CD4-positive, CD25-positive, alpha-beta regulatory T cell (primary cell): ENCODE measurements at regions not wholly inside any gene's neighbourhood (a gene's known extent, or its start where the extent isn't known, plus 50 kb on each side); places are given as distances from the start of the nearest gene placed in this dataset.

Experiments
- ATAC-seq, 2 donors: fragments of 150-1000 bp; cut with Tn5 transposase; one replicate each; pipeline ENCODE4 v1.10.0; 2021; ENCODE audit warnings: low read depth in 2 of 2, moderate number of reproducible peaks in 2 of 2, moderate library complexity in 1 of 2
- DNase-seq, 3 donors: peaks; one replicate each; pipeline versions ENCODE4 v3.0.0 to v3.0.0-alpha.2; 2012 to 2022; ENCODE audit warnings: mixed read lengths in 1 of 3
- H3K27ac ChIP-seq: one replicate; pipeline ENCODE4 v1.7.0; 2013; ENCODE audit warnings: mild to moderate bottlenecking, low read length; ENCODE audit not compliant: insufficient read depth, poor library complexity, severe bottlenecking
- H3K27me3 ChIP-seq: one replicate; pipeline ENCODE4 v1.7.0; 2013; ENCODE audit warnings: low read length; ENCODE audit not compliant: control insufficient read depth, insufficient read depth
- H3K36me3 ChIP-seq: one replicate; pipeline ENCODE4 v1.7.0; 2013; ENCODE audit warnings: mild to moderate bottlenecking, low read length, moderate library complexity; ENCODE audit not compliant: control insufficient read depth, insufficient read depth
- H3K4me1 ChIP-seq: 2 replicates; pipeline ENCODE4 v1.7.0; 2013; ENCODE audit warnings: mild to moderate bottlenecking, low read length; ENCODE audit not compliant: insufficient read depth, control insufficient read depth, poor library complexity, severe bottlenecking
- H3K4me3 ChIP-seq: one replicate; pipeline ENCODE4 v1.7.0; 2013; ENCODE audit warnings: low read depth, mild to moderate bottlenecking, low read length, moderate library complexity
- H3K9me3 ChIP-seq, 2 experiments: 1 replicate in 1 of 2; 2 replicates in 1 of 2; pipeline ENCODE4 v1.7.0; 2013; ENCODE audit warnings: low read length in 2 of 2, mild to moderate bottlenecking in 1 of 2, moderate library complexity in 1 of 2; ENCODE audit not compliant: control insufficient read depth in 2 of 2
- H3K27ac Mint-ChIP-seq, 3 donors: one replicate each; pipeline ENCODE4 v1.8.0; 2020 to 2022; ENCODE audit warnings: mild to moderate bottlenecking in 3 of 3, mixed read lengths in 3 of 3, moderate library complexity in 2 of 3
- H3K27me3 Mint-ChIP-seq: one replicate; pipeline ENCODE4 v1.8.0; 2022; ENCODE audit warnings: mild to moderate bottlenecking, mixed read lengths
- H3K36me3 Mint-ChIP-seq: one replicate; pipeline ENCODE4 v1.8.0; 2020; ENCODE audit warnings: mixed read lengths
- H3K4me1 Mint-ChIP-seq, 4 donors: one replicate each; pipeline ENCODE4 v1.8.0; 2020 to 2022; ENCODE audit warnings: mixed read lengths in 4 of 4, mild to moderate bottlenecking in 1 of 4
- H3K4me3 Mint-ChIP-seq, 4 donors: one replicate each; pipeline ENCODE4 v1.8.0; 2020 to 2022; ENCODE audit warnings: mild to moderate bottlenecking in 4 of 4, mixed read lengths in 4 of 4, moderate library complexity in 3 of 4
- H3K9me3 Mint-ChIP-seq, 7 donors: one replicate each; pipeline ENCODE4 v1.8.0; 2020 to 2022; ENCODE audit warnings: mixed read lengths in 7 of 7, mild to moderate bottlenecking in 3 of 7, moderate library complexity in 2 of 7

DNA sequence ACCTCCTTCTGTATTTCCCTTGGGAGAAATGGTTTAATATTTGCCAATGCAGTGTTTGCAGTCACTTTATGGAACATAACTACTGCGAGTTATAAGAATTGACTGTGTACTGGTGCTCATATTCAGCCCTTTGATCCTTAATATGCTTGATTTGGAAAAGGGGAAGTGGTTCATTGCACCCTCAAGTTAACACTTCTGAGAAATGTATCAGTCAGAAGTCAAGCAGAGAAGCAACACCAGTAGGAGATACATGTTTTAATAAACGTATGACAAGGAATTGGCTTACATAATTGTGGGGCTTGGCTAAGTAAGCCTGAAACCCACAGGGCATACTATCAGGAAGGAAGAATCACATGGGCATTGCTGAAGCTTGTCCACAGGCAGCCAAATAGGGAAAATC, 131.0 kb upstream of the SPRY4 start:
- Mint-ChIP-seq H3K9me3 (peaks cover 0 to 10% (median 3%) of the 10 kb centered on the region in 7 donors), H3K27ac (no peak overlapping the region), H3K27me3 (peaks cover 12% of the 10 kb centered on the region), H3K36me3 (no peaks in the 10 kb centered on the region), H3K4me3 (no peak overlapping the region), H3K4me1 (peaks cover 0 to 2% (median 0%) of the 10 kb centered on the region in 4 donors)
- Histone ChIP-seq H3K27me3 (no peaks in the 10 kb centered on the region), H3K4me1 (no peaks in the 10 kb centered on the region), H3K4me3 (no peak overlapping the region), H3K36me3 (no peaks in the 10 kb centered on the region), H3K27ac (no peak overlapping the region), H3K9me3 (no peaks in the 10 kb centered on the region)
- ATAC-seq (no peak), DNase-seq (no peak)

DNA sequence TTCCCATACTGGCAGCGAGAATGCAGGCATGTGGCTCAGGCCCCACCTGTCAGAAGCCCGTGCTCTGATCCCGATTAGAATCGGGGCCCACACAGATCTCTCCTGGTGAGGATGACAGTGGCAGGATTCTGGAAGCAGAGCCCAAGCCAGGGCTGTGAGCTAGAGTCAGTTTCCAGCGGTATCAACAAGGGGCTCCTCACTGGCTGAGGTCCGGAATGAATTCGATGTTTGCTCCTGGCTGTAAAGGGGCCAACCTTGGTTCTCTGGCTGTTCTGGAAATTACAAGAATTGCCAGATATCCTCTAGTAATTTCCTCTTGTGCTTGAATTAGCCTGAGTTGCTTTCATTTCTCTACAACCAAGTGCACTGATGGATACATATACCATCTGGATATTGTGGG, 129.1 kb upstream of the SPRY4 start:
- Mint-ChIP-seq H3K36me3 (no peaks in the 10 kb centered on the region), H3K27me3 (peaks cover 12% of the 10 kb centered on the region), H3K27ac (no peak overlapping the region), H3K9me3 (peaks cover 2 to 11% (median 5%) of the 10 kb centered on the region in 7 donors), H3K4me1 (peaks cover 0 to 2% (median 0%) of the 10 kb centered on the region in 4 donors), H3K4me3 (no peak overlapping the region)
- Histone ChIP-seq H3K27me3 (no peaks in the 10 kb centered on the region), H3K9me3 (peaks cover 0 to 2% of the 10 kb centered on the region in 2 experiments), H3K36me3 (no peaks in the 10 kb centered on the region), H3K27ac (no peak overlapping the region), H3K4me1 (no peaks in the 10 kb centered on the region), H3K4me3 (no peak overlapping the region)
- ATAC-seq (no peak), DNase-seq (no peak)

DNA sequence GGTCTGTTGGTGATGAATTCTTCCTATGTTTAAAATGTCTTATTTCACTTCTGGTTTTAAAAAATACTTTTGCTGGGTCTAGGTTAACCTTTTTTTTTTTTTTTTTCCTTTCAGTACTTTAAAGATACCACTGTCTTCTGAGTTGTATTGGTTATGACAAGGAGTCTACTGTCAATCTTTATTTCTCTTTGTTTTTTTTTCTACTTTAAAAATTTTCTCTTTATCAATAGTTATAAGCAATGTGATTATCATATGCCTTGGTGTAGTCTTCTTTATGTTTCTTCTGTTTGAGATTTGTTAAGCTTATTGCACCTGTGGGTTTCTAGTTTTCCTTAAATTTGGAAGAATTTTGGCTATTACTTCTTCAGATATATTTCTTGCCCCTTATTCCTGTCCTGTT, 125.6 kb upstream of the SPRY4 start:
- H3K4me1 ChIP-seq: no peaks in the 10 kb centered on the region
- H3K4me3 Mint-ChIP-seq: no peak overlapping the region
- H3K36me3 Mint-ChIP-seq: no peaks in the 10 kb centered on the region
- peaks cover 0 to 4% (median 0%) of the 10 kb centered on the region in 4 donors for H3K4me1 Mint-ChIP-seq
- H3K36me3 ChIP-seq: no peaks in the 10 kb centered on the region
- H3K9me3 ChIP-seq: peaks cover 0 to 2% of the 10 kb centered on the region in 2 experiments
- H3K4me3 ChIP-seq: no peak overlapping the region
- peaks cover 2 to 11% (median 5%) of the 10 kb centered on the region in 7 donors for H3K9me3 Mint-ChIP-seq
- ATAC-seq (no peak), DNase-seq (no peak)
- peaks cover 2% of the 10 kb centered on the region for H3K27me3 ChIP-seq
- no peak overlapping the region for H3K27ac ChIP-seq
- peaks cover 35% of the 10 kb centered on the region for H3K27me3 Mint-ChIP-seq
- H3K27ac Mint-ChIP-seq: peak overlapping the region in 1 of 3 donors; percentile 45

DNA sequence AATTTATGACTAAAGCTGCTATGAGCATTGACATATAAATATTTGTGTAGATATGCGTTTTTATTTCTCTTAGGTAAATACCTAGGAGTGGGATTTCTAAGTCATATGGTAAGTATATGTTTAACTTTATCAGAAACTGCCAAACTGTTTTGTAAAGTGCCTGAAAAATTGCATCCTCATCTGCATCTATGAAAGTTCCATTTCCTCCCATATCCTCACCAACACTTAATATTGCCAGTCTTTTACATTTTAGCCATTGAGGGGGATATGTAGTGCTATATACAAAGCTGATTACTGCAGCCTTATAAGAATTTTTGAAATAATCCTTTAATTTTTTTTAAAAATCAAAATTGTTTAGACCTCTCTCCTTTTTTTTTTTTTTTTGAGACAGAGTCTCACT, 123.1 kb upstream of the SPRY4 start:
- Histone ChIP-seq H3K27me3 (peaks cover 2% of the 10 kb centered on the region), H3K27ac (no peak overlapping the region), H3K4me1 (no peaks in the 10 kb centered on the region), H3K4me3 (no peak overlapping the region), H3K36me3 (no peaks in the 10 kb centered on the region), H3K9me3 (peaks cover 0 to 2% of the 10 kb centered on the region in 2 experiments)
- ATAC-seq: no peak
- H3K27ac Mint-ChIP-seq: no peak overlapping the region
- H3K4me3 Mint-ChIP-seq: no peak overlapping the region
- no peak for DNase-seq
- no peaks in the 10 kb centered on the region for H3K36me3 Mint-ChIP-seq
- peaks cover 30% of the 10 kb centered on the region for H3K27me3 Mint-ChIP-seq
- peaks cover 0 to 5% (median under 1%) of the 10 kb centered on the region in 4 donors for H3K4me1 Mint-ChIP-seq
- H3K9me3 Mint-ChIP-seq: peaks cover 2 to 11% (median 5%) of the 10 kb centered on the region in 7 donors

DNA sequence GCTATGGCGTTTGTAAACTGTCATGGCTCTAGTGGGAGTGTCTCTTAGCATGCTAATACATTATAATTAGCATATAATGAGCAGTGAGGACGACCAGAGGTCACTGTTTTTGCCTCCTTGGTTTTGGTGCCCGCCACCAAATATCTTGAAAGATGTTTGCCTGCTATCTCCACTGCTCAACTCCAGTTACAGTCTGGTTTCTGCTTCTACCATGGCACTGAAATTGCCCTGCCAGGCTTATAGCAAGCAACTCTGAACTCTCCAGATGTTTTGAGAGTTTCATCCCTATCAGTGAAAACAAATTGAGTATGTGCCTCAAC, 122.1 kb upstream of the SPRY4 start:
- ATAC-seq (no peak), DNase-seq (no peak)
- Mint-ChIP-seq H3K9me3 (peaks cover 2 to 10% (median 5%) of the 10 kb centered on the region in 7 donors), H3K27ac (no peak overlapping the region), H3K4me1 (peaks cover 0 to 7% (median 3%) of the 10 kb centered on the region in 4 donors), H3K27me3 (peaks cover 25% of the 10 kb centered on the region), H3K36me3 (no peaks in the 10 kb centered on the region), H3K4me3 (no peak overlapping the region)
- no peak overlapping the region for H3K4me3 ChIP-seq
- peaks cover 0 to 2% of the 10 kb centered on the region in 2 experiments for H3K9me3 ChIP-seq
- H3K4me1 ChIP-seq: peaks cover 3% of the 10 kb centered on the region
- H3K27ac ChIP-seq: no peak overlapping the region
- H3K27me3 ChIP-seq: peaks cover 2% of the 10 kb centered on the region
- H3K36me3 ChIP-seq: no peaks in the 10 kb centered on the region

DNA sequence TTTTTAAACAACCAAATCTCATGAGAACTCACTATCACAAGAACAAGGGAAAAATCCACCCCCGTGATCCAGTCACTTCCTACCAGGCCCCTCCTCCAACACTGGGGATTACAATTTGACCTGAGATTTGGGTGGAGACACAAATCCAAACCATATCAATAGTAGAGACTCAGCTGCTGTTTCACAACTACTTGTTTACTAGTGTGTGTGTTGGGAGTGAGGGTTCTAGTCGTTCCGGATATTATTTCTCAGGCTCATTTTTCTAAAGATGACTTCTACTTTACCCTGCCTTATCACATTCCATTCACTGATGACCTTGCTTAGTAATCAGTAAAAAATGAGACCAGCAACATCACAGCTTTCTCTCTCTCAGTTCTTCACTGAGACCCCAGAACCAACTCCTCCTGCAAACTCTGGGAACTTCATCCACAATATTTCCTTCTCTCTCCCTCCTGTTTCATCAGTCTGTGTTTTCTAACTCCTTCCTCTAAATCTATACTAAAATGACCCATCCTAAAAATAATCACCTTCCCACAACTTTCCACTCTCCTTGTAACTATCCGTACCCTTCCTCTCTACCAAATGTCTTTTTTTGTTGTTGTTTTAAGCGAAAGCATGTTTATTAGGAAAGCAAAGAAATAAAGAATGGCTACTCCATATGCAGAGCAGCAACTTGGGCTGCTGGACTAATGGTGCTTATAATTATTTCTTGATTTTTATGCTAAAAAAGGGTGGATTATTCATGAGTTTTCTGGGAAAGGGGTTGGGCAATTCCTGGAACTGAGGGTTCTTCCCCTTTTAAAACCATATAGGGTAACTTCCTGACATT, 121.5 kb upstream of the SPRY4 start:
- DNase-seq (peak in 1 of 3 donors; percentile 4), ATAC-seq (no peak)
- H3K36me3 Mint-ChIP-seq: no peaks in the 10 kb centered on the region
- H3K27me3 Mint-ChIP-seq: peaks cover 25% of the 10 kb centered on the region
- no peak overlapping the region for H3K4me3 ChIP-seq
- H3K36me3 ChIP-seq: no peaks in the 10 kb centered on the region
- no peak overlapping the region for H3K4me3 Mint-ChIP-seq
- peaks cover 2% of the 10 kb centered on the region for H3K27me3 ChIP-seq
- peaks cover 4% of the 10 kb centered on the region for H3K4me1 ChIP-seq
- peaks cover 2 to 10% (median 5%) of the 10 kb centered on the region in 7 donors for H3K9me3 Mint-ChIP-seq
- H3K9me3 ChIP-seq: peaks cover 0 to 2% of the 10 kb centered on the region in 2 experiments
- H3K27ac Mint-ChIP-seq: no peak overlapping the region
- peaks cover 0 to 12% (median 6%) of the 10 kb centered on the region in 4 donors for H3K4me1 Mint-ChIP-seq
- no peak overlapping the region for H3K27ac ChIP-seq

DNA sequence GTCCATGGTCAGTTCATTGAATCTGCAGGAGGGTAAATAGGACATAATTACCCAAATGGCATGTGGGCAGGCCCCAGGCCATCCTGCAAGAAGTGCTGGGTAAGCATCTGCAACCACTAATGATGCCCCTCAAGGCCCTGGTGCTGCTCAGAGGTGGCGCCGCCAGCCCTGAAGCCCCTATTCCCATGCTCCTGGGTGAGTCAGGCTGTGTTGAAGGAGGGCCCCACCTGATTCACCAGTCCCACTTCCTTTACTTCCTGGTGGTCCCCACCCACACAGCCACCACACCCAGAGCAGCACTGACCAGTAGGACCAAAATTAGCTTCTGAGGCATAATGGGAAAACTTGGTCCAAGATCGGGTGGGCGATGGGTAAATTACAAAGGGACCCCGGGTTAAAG, 120.4 kb upstream of the SPRY4 start:
- Mint-ChIP-seq H3K9me3 (peaks cover 0 to 5% (median 2%) of the 10 kb centered on the region in 7 donors), H3K27me3 (peaks cover 30% of the 10 kb centered on the region)
- H3K27ac ChIP-seq: no peak overlapping the region

DNA sequence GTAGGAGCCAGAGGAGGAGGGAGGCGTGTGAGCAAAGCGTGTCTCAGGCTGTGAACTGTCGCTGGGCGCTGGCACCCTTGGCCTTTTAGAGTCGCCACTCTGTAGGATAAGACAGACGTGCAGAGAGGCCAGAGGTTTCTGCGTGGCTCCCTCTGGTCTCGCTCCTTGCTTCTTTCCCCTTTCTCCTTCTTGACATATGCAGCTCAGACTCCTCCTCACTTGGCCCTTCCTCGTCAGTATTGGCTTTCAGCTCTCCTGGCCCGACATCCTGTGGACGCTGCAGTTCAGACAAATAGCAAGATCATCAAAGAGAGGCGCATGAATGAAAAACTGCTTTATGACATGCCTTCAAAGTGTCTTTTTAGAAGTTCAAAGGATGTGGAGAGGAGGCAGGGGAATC, 116.8 kb upstream of the SPRY4 start:
- Histone ChIP-seq H3K27ac (no peak overlapping the region), H3K4me1 (peaks cover 4% of the 10 kb centered on the region), H3K27me3 (no peaks in the 10 kb centered on the region), H3K4me3 (no peak overlapping the region), H3K9me3 (no peaks in the 10 kb centered on the region), H3K36me3 (no peaks in the 10 kb centered on the region)
- peak overlapping the region in 1 of 4 donors; percentile 25 for H3K4me3 Mint-ChIP-seq
- H3K27ac Mint-ChIP-seq: no peak overlapping the region
- H3K9me3 Mint-ChIP-seq: no peaks in the 10 kb centered on the region
- peaks cover 22% of the 10 kb centered on the region for H3K27me3 Mint-ChIP-seq
- DNase-seq (peak in 2 of 3 donors; percentile 15 to 30), ATAC-seq (peak; percentile 28 to 71)
- H3K4me1 Mint-ChIP-seq: peaks cover 0 to 26% (median 7%) of the 10 kb centered on the region in 4 donors
- H3K36me3 Mint-ChIP-seq: no peaks in the 10 kb centered on the region

More for the DNA sequence above, 120.4 kb upstream of the SPRY4 start:
- H3K36me3 ChIP-seq: no peaks in the 10 kb centered on the region
- peaks cover 0 to 17% (median 6%) of the 10 kb centered on the region in 4 donors for H3K4me1 Mint-ChIP-seq
- ATAC-seq (no peak), DNase-seq (no peak)
- peaks cover 4% of the 10 kb centered on the region for H3K4me1 ChIP-seq
- H3K36me3 Mint-ChIP-seq: no peaks in the 10 kb centered on the region
- H3K27me3 ChIP-seq: peaks cover 2% of the 10 kb centered on the region
- H3K4me3 ChIP-seq: no peak overlapping the region
- peaks cover 0 to 2% of the 10 kb centered on the region in 2 experiments for H3K9me3 ChIP-seq
- H3K4me3 Mint-ChIP-seq: no peak overlapping the region
- no peak overlapping the region for H3K27ac Mint-ChIP-seq
